ENCODE measurements at regions not wholly inside any gene's neighbourhood (a gene's known extent, or its start where the extent isn't known, plus 50 kb on each side); places are given as distances from the start of the nearest gene placed in this dataset.

- H3K4me3 ChIP-seq (replicated peaks; ENCODE audit: low read depth, low read length), result no peak overlapping the region
- TF ChIP-seq CTCF (IDR thresholded peaks at IDR 0.05; ENCODE audit: low read length, missing control alignments), result no peak
- no peak for DNase-seq (ENCODE audit: low read depth)
Measured at GRCh38 chr2:831225-831536, 119.5 kb upstream of the SNTG2 start.

DNA sequence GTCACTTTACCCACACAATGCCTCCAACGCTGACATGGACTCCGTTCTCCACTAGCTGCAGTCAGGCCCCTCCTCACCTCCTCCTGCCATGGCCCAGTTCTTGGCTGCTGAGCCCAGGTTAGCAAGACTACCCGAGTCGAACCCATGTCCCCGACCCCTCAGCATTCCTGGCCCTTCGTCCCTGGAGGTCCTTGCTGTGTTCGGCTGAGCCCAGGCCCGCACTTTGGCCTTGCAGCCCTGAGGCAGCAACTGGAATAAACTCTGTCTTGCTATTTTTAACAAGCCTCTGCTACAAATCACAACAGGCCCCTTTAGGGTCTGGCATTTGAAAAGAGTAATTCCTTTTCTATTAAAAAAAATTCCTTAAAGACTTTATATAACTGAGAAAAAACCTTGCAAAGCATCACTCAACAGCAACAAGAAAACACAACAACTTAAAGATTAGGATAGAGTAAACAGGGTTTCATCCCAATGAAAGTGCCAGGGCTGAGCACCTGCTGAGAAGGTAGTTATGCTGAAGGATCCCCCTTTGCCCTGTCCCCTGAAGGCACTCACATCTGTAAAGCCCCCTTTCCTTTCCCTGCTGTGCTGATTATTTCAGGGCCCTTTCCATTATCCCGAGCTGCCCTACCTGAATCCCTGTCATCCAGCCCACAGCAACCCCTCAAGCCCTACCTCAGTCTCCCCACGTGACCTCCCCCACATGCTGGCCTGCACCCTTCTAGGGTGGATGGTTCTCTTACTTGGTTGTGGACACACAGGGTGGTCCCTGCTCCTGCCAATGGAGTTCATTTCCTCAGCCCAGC, 120.0 kb upstream of the SNTG2 start:
- TF ChIP-seq CTCF (IDR thresholded peaks at IDR 0.05; ENCODE audit: low read length, missing control alignments), result no peak
- H3K4me3 ChIP-seq (replicated peaks; ENCODE audit: low read depth, low read length), result no peak overlapping the region
- DNase-seq (ENCODE audit: low read depth), result no peak

DNA sequence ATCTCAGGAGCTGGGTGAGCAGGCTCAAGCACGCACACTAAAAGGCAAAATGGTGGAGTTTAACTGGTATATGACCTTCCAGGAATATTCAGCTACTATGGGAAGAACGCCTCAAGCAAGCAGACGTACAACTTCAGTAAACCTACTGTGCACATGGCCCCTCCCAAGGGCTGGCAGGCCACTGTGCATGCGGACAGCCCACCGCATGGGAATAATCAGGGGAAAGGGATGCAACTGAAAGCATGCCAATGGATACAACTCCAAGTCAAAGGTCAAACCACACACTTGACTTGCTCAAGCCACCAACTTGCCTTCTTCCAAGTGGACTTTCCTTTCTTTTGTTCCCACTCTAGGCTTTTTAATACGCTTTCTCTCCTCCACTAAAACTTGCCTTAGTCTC, 121.6 kb upstream of the SNTG2 start:
- H3K4me3 ChIP-seq (replicated peaks; ENCODE audit: low read depth, low read length), result no peak overlapping the region
- DNase-seq (ENCODE audit: low read depth), result no peak
- TF ChIP-seq CTCF (IDR thresholded peaks at IDR 0.05; ENCODE audit: low read length, missing control alignments), result no peak

- DNase-seq (ENCODE audit: low read depth), result no peak
- no peak for TF ChIP-seq CTCF (IDR thresholded peaks at IDR 0.05; ENCODE audit: low read length, missing control alignments)
- no peak overlapping the region for H3K4me3 ChIP-seq (replicated peaks; ENCODE audit: low read depth, low read length)
Measured at GRCh38 chr2:824954-825353, 125.7 kb upstream of the SNTG2 start.

DNA sequence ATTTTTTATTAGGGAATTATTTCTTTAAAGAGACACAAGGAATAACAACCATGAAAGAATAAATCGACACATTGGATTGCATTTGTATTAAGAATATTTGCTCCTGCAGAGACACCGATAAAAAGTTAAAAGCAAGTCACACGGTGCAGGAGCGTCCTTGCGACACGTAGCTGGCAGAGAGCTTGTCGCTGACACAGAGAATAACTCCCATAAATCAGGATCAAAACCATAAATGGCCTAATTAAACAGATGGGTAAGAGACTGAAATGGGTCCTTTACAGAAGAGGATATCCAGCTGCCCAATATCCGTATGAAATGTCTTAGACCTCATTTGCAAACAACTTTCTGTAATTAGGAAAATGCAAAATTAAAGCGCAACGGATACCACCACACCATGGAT, 126.1 kb upstream of the SNTG2 start:
- H3K4me3 ChIP-seq (replicated peaks; ENCODE audit: low read depth, low read length), result no peak overlapping the region
- no peak for TF ChIP-seq CTCF (IDR thresholded peaks at IDR 0.05; ENCODE audit: low read length, missing control alignments)
- DNase-seq (ENCODE audit: low read depth), result no peak

GRCh38 chr2:821546-821945, 129.1 kb upstream of the SNTG2 start:
- TF ChIP-seq CTCF (IDR thresholded peaks at IDR 0.05; ENCODE audit: low read length, missing control alignments), result no peak
- no peak overlapping the region for H3K4me3 ChIP-seq (replicated peaks; ENCODE audit: low read depth, low read length)
- no peak for DNase-seq (ENCODE audit: low read depth)

DNA sequence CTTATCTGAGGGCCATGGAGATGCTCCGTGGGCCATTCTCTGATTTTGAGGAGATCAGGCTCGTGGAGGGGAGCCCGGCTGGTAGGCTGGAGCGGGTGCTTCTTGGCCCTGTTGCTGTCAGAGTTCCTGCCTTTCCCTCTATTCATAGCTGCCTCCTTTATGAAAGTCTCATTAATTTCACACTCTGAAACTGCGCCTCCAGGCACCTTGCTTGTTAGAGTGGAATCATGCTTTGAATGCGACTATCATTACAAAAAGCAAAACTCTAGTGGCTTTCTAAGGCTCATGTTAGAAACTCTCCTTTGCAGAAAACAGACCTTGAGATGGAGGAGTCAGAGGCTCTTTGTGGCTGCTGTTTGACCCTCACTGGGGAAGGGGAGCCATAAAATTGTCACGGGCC, 131.0 kb upstream of the SNTG2 start:
- H3K4me3 ChIP-seq (replicated peaks; ENCODE audit: low read depth, low read length), result no peak overlapping the region
- no peak for DNase-seq (ENCODE audit: low read depth)
- TF ChIP-seq CTCF (IDR thresholded peaks at IDR 0.05; ENCODE audit: low read length, missing control alignments), result no peak
